ENCODE measurements at regions not wholly inside any gene's neighbourhood (a gene's known extent, or its start where the extent isn't known, plus 50 kb on each side); places are given as distances from the start of the nearest gene placed in this dataset.

- H3K27me3 ChIP-seq (replicated peaks in 1 of 4; ENCODE audit: control insufficient read depth in 3 of 4, extremely low read depth in 1 of 4, insufficient read depth in 3 of 4, low read length in 3 of 4): no peaks in the 10 kb centered on the region
- no peak overlapping the region for H2BK120ac ChIP-seq (replicated peaks; ENCODE audit: low read depth, low read length)
- no peak overlapping the region for H3K18ac ChIP-seq (ENCODE audit: extremely low read depth, low read length)
- H4K5ac ChIP-seq (ENCODE audit: insufficient read length, low read depth, low read length): no peak overlapping the region
- no peaks in the 10 kb centered on the region for H3K79me2 ChIP-seq (ENCODE audit: control insufficient read depth in 1 of 2, insufficient read depth in 2 of 2, low read length in 2 of 2)
- no peak overlapping the region for H2AFZ ChIP-seq (ENCODE audit: low read length)
- H3K4me2 ChIP-seq (ENCODE audit: insufficient read depth in 1 of 2, low read depth in 2 of 2, low read length in 2 of 2): no peak overlapping the region
- H4K20me1 ChIP-seq (replicated peaks in 1 of 2; ENCODE audit: control insufficient read depth in 1 of 2, insufficient read depth in 2 of 2, low read length in 2 of 2): no peaks in the 10 kb centered on the region
- no peak overlapping the region for H3K9ac ChIP-seq (replicated peaks in 1 of 4; ENCODE audit: extremely low read depth in 1 of 4, low read depth in 3 of 4, low read length in 3 of 4)
- whole genome bisulfite sequencing, 2 experiments (ENCODE audit: extremely low coverage in 1 of 2, insufficient coverage in 1 of 2, insufficient read length in 1 of 2, insufficient replicate concordance in 2 of 2, low coverage in 1 of 2, low lambda C conversion rate in 2 of 2, missing lambda C conversion rate in 1 of 2): 89% methylated on average over 8 of the region's 8 CpGs; no CpG with 5 or more reads in 1 of the 2 experiments
- H3K9me3 ChIP-seq (ENCODE audit: insufficient read depth in 2 of 2, low read depth in 1 of 2, low read length in 1 of 2): no peaks in the 10 kb centered on the region; a peak in 1 of 4 replicates
- no peaks in the 10 kb centered on the region for H3K23me2 ChIP-seq (ENCODE audit: low read depth, low read length)
- H2BK20ac ChIP-seq (ENCODE audit: low read length): no peak overlapping the region
- DNase-seq (ENCODE audit: low read depth in 1 of 2, low spot score in 2 of 2) (no peak), FAIRE-seq (no peak)
- no peak overlapping the region for H2BK5ac ChIP-seq (ENCODE audit: low read depth, low read length)
- no peak overlapping the region for H3K14ac ChIP-seq (ENCODE audit: insufficient read length)
- POLR2A ChIA-PET (ENCODE audit: partially characterized antibody): no interaction called here
- H3K36me3 ChIP-seq (ENCODE audit: control insufficient read depth in 2 of 4, insufficient read depth in 4 of 4, low read length in 3 of 4): no peaks in the 10 kb centered on the region
- no peak overlapping the region for H3K23ac ChIP-seq (ENCODE audit: insufficient read length)
- H3K4me1 ChIP-seq (replicated peaks in 1 of 4; ENCODE audit: control insufficient read depth in 3 of 4, insufficient read depth in 4 of 4, low read length in 3 of 4): peaks cover 0 to 2% (median 0%) of the 10 kb centered on the region in 4 experiments; a peak in 3 of 7 replicates
- no peak overlapping the region for H2BK15ac ChIP-seq (ENCODE audit: low read length)
- H3K27ac ChIP-seq (ENCODE audit: low read depth, low read length): no peak overlapping the region
- no peak overlapping the region; the same call in 1 of the 2 replicates for H2BK12ac ChIP-seq (ENCODE audit: low read depth, low read length)
- no peak overlapping the region for H3K4me3 ChIP-seq (ENCODE audit: extremely low read depth in 1 of 4, insufficient read depth in 2 of 4, low read depth in 3 of 4, low read length in 4 of 4)
- H4K8ac ChIP-seq (ENCODE audit: extremely low read depth, insufficient read depth, low read length): no peak overlapping the region
- CTCF ChIA-PET (ENCODE audit: partially characterized antibody): interaction anchor here (1.5 to 2.3 kb wide), 2 partner anchors 10 to 17 kb away, joined by 3 to 6 read pairs; no protein-coding TSS in a partner anchor
- no peak overlapping the region for H2AK5ac ChIP-seq (ENCODE audit: low read depth, low read length)
- H3K56ac ChIP-seq (replicated peaks; ENCODE audit: insufficient read length, low read depth, low read length): no peak overlapping the region
- H4K91ac ChIP-seq (replicated peaks; ENCODE audit: insufficient read length, low read length): no peak overlapping the region
- no peak overlapping the region for H3K4ac ChIP-seq (replicated peaks; ENCODE audit: insufficient read length, low read depth, low read length)
- H3K79me1 ChIP-seq (ENCODE audit: low read depth, low read length): no peaks in the 10 kb centered on the region
- TF ChIP-seq RNF2 (IDR thresholded peaks at IDR 0.05; ENCODE audit: borderline replicate concordance, low read depth, low read length, missing control alignments, poor library complexity, severe bottlenecking): no peak
- no peak for TF ChIP-seq CTBP2 (IDR thresholded peaks at IDR 0.05; ENCODE audit: borderline replicate concordance, insufficient read depth, insufficient read length, low read length)
- TF ChIP-seq KDM4A (IDR thresholded peaks at IDR 0.05; ENCODE audit: low read depth, low read length, severe bottlenecking): no peak
- TF ChIP-seq HDAC6 (IDR thresholded peaks at IDR 0.05; ENCODE audit: low read depth, low read length): no peak
- TF ChIP-seq HDAC2 (IDR thresholded peaks at IDR 0.05; ENCODE audit: borderline replicate concordance in 1 of 2, low read depth in 2 of 2, low read length in 2 of 2): no peak
- TF ChIP-seq BACH1 (IDR thresholded peaks at IDR 0.05; ENCODE audit: low read length): no peak
- TF ChIP-seq SP4 (IDR thresholded peaks at IDR 0.05; ENCODE audit: low read length): no peak
- TF ChIP-seq CBX8 (IDR thresholded peaks at IDR 0.05; ENCODE audit: borderline replicate concordance, low read depth, low read length): no peak
- no peak for TF ChIP-seq TBP (IDR thresholded peaks at IDR 0.05; ENCODE audit: low read depth, low read length)
- TF ChIP-seq RAD21 (IDR thresholded peaks at IDR 0.05 in 1 of 2, conservative IDR thresholded peaks at IDR 0.05 in 1 of 2; ENCODE audit: low read depth in 2 of 2, low read length in 2 of 2): no peak
- no peak for TF ChIP-seq EP300 (IDR thresholded peaks at IDR 0.05; ENCODE audit: borderline replicate concordance in 1 of 2, low read depth in 2 of 2, low read length in 2 of 2)
- TF ChIP-seq EGR1 (IDR thresholded peaks at IDR 0.05; ENCODE audit: borderline replicate concordance, low read depth, low read length): no peak
- TF ChIP-seq NRF1 (IDR thresholded peaks at IDR 0.05; ENCODE audit: low read depth, low read length): no peak
Observed at GRCh38 chr1:8159470-8160024, 133.4 kb upstream of the ERRFI1 start.

All from H1 (cell line).